Stimulated activated naive CD8-positive, alpha-beta T cell treated with anti-CD3 and anti-CD28 coated beads, Interleukin-15, amount 100 ng/mL, for 72 hours (primary cell): ENCODE measurements at regions not wholly inside any gene's neighbourhood (a gene's known extent, or its start where the extent isn't known, plus 50 kb on each side); places are given as distances from the start of the nearest gene placed in this dataset.

Source experiments
- ATAC-seq: fragments of 150-1000 bp; cut with Tn5 transposase; 2 replicates; pipeline ENCODE4 v1.10.0; 2021; ENCODE audit warnings: mild to moderate bottlenecking, moderate library complexity
- DNase-seq, 2 donors: peaks; one replicate each; pipeline ENCODE4 v3.0.0; 2021 to 2022
- H3K27ac Mint-ChIP-seq, 2 donors: one replicate each; pipeline ENCODE4 v1.8.0; 2022; ENCODE audit warnings: mild to moderate bottlenecking in 2 of 2, mixed read lengths in 2 of 2, moderate library complexity in 2 of 2
- H3K27me3 Mint-ChIP-seq: one replicate; pipeline ENCODE4 v1.8.0; 2022; ENCODE audit warnings: mixed read lengths
- H3K4me1 Mint-ChIP-seq: one replicate; pipeline ENCODE4 v1.8.0; 2022; ENCODE audit warnings: mild to moderate bottlenecking, mixed read lengths
- H3K4me3 Mint-ChIP-seq, 2 donors: one replicate each; pipeline ENCODE4 v1.8.0; 2022; ENCODE audit warnings: mild to moderate bottlenecking in 2 of 2, mixed read lengths in 2 of 2, moderate library complexity in 1 of 2
- H3K9me3 Mint-ChIP-seq, 2 donors: one replicate each; pipeline ENCODE4 v1.8.0; 2022; ENCODE audit warnings: mixed read lengths in 2 of 2

GRCh38 chr1:29695803-29696202 is 459.5 kb downstream of the PTPRU start:
- ATAC-seq, result no peak
- no peak for DNase-seq
- Mint-ChIP-seq H3K27ac (no peak overlapping the region), H3K9me3 (no peaks in the 10 kb centered on the region), H3K27me3 (peaks cover 21% of the 10 kb centered on the region), H3K4me3 (no peak overlapping the region), H3K4me1 (no peaks in the 10 kb centered on the region)

GRCh38 chr1:29695036-29695435 is 458.7 kb downstream of the PTPRU start:
- no peak overlapping the region for H3K27ac Mint-ChIP-seq
- ATAC-seq, result no peak
- DNase-seq, result no peak
- no peak overlapping the region for H3K4me3 Mint-ChIP-seq
- no peaks in the 10 kb centered on the region for H3K9me3 Mint-ChIP-seq
- peaks cover 28% of the 10 kb centered on the region for H3K27me3 Mint-ChIP-seq
- H3K4me1 Mint-ChIP-seq, result no peaks in the 10 kb centered on the region

- H3K4me3 Mint-ChIP-seq, result no peak overlapping the region
- ATAC-seq, result no peak
- H3K27me3 Mint-ChIP-seq, result peaks cover 45% of the 10 kb centered on the region
- no peak for DNase-seq
- peaks cover 10% of the 10 kb centered on the region for H3K4me1 Mint-ChIP-seq
- H3K27ac Mint-ChIP-seq, result no peak overlapping the region
- H3K9me3 Mint-ChIP-seq, result no peaks in the 10 kb centered on the region
Observed at GRCh38 chr1:29691499-29691898, 455.2 kb downstream of the PTPRU start.

- no peak overlapping the region for H3K27ac Mint-ChIP-seq
- ATAC-seq, result no peak
Observed at GRCh38 chr1:29690156-29690555, 453.8 kb downstream of the PTPRU start.

GRCh38 chr1:29689372-29690030 is 453.2 kb downstream of the PTPRU start:
- Mint-ChIP-seq H3K27me3 (peaks cover 52% of the 10 kb centered on the region), H3K9me3 (no peaks in the 10 kb centered on the region), H3K4me1 (peaks cover 10% of the 10 kb centered on the region), H3K4me3 (no peak overlapping the region), H3K27ac (no peak overlapping the region)
- DNase-seq, result no peak
- ATAC-seq, result no peak

More at GRCh38 chr1:29690156-29690555, 453.8 kb downstream of the PTPRU start:
- no peak overlapping the region for H3K4me3 Mint-ChIP-seq
- H3K27me3 Mint-ChIP-seq, result peaks cover 52% of the 10 kb centered on the region
- H3K4me1 Mint-ChIP-seq, result peaks cover 10% of the 10 kb centered on the region
- H3K9me3 Mint-ChIP-seq, result no peaks in the 10 kb centered on the region
- no peak for DNase-seq

- peak; percentile 74 for ATAC-seq
- H3K4me3 Mint-ChIP-seq, result no peak overlapping the region
- H3K27me3 Mint-ChIP-seq, result peaks cover 52% of the 10 kb centered on the region
- no peaks in the 10 kb centered on the region for H3K9me3 Mint-ChIP-seq
- H3K4me1 Mint-ChIP-seq, result peaks cover 10% of the 10 kb centered on the region
- DNase-seq, result no peak
- no peak overlapping the region for H3K27ac Mint-ChIP-seq
Observed at GRCh38 chr1:29688471-29689365, 452.4 kb downstream of the PTPRU start.

- no peak for ATAC-seq
- Mint-ChIP-seq H3K9me3 (no peaks in the 10 kb centered on the region), H3K27me3 (peaks cover 52% of the 10 kb centered on the region), H3K4me3 (no peak overlapping the region), H3K4me1 (peaks cover 10% of the 10 kb centered on the region), H3K27ac (peak overlapping the region in 1 of 2 donors; percentile 20)
- DNase-seq, result no peak
Observed at GRCh38 chr1:29687601-29688244, 451.4 kb downstream of the PTPRU start.

GRCh38 chr1:29687166-29687565 is 450.8 kb downstream of the PTPRU start:
- H3K9me3 Mint-ChIP-seq, result no peaks in the 10 kb centered on the region
- peaks cover 10% of the 10 kb centered on the region for H3K4me1 Mint-ChIP-seq
- no peak overlapping the region for H3K27ac Mint-ChIP-seq
- H3K27me3 Mint-ChIP-seq, result peaks cover 52% of the 10 kb centered on the region
- ATAC-seq, result no peak
- H3K4me3 Mint-ChIP-seq, result no peak overlapping the region
- no peak for DNase-seq

- ATAC-seq (no peak), DNase-seq (no peak)
- peaks cover 52% of the 10 kb centered on the region for H3K27me3 Mint-ChIP-seq
- peak overlapping the region in 1 of 2 donors; percentile 82 for H3K27ac Mint-ChIP-seq
- no peak overlapping the region for H3K4me3 Mint-ChIP-seq
- H3K9me3 Mint-ChIP-seq, result no peaks in the 10 kb centered on the region
- H3K4me1 Mint-ChIP-seq, result peaks cover 10% of the 10 kb centered on the region
Observed at GRCh38 chr1:29686012-29686930, 449.9 kb downstream of the PTPRU start.

GRCh38 chr1:29685387-29685786 is 449.1 kb downstream of the PTPRU start:
- Mint-ChIP-seq H3K27me3 (peaks cover 46% of the 10 kb centered on the region), H3K9me3 (no peaks in the 10 kb centered on the region), H3K4me1 (peaks cover 10% of the 10 kb centered on the region), H3K27ac (no peak overlapping the region), H3K4me3 (no peak overlapping the region)
- DNase-seq (no peak), ATAC-seq (no peak)

- Mint-ChIP-seq H3K4me1 (peaks cover 10% of the 10 kb centered on the region), H3K9me3 (no peaks in the 10 kb centered on the region), H3K27me3 (peaks cover 33% of the 10 kb centered on the region), H3K4me3 (no peak overlapping the region), H3K27ac (no peak overlapping the region)
- no peak for DNase-seq
- no peak for ATAC-seq
Observed at GRCh38 chr1:29684141-29684540, 447.8 kb downstream of the PTPRU start.

- Mint-ChIP-seq H3K4me3 (no peak overlapping the region), H3K4me1 (peaks cover 5% of the 10 kb centered on the region), H3K27me3 (peaks cover 27% of the 10 kb centered on the region), H3K9me3 (no peaks in the 10 kb centered on the region), H3K27ac (no peak overlapping the region)
- DNase-seq, result no peak
- no peak for ATAC-seq
Observed at GRCh38 chr1:29683472-29683871, 447.1 kb downstream of the PTPRU start.

- no peak for ATAC-seq
- Mint-ChIP-seq H3K4me3 (no peak overlapping the region), H3K4me1 (no peaks in the 10 kb centered on the region), H3K27ac (peak overlapping the region in 1 of 2 donors; percentile 15), H3K9me3 (no peaks in the 10 kb centered on the region), H3K27me3 (peaks cover 22% of the 10 kb centered on the region)
- DNase-seq, result no peak
Observed at GRCh38 chr1:29682919-29683295, 446.6 kb downstream of the PTPRU start.

- ATAC-seq, result no peak
- peak overlapping the region in 1 of 2 donors; percentile 15 for H3K27ac Mint-ChIP-seq
- DNase-seq, result no peak
- peaks cover 16% of the 10 kb centered on the region for H3K27me3 Mint-ChIP-seq
- no peaks in the 10 kb centered on the region for H3K9me3 Mint-ChIP-seq
- H3K4me3 Mint-ChIP-seq, result no peak overlapping the region
- no peaks in the 10 kb centered on the region for H3K4me1 Mint-ChIP-seq
Observed at GRCh38 chr1:29682171-29682918, 446.0 kb downstream of the PTPRU start.
